ENCODE measurements at regions not wholly inside any gene's neighbourhood (a gene's known extent, or its start where the extent isn't known, plus 50 kb on each side); places are given as distances from the start of the nearest gene placed in this dataset.

GRCh38 chr13:107716741-107717140, 498.6 kb downstream of the LIG4 start:
- no peak for TF ChIP-seq Cebpa-rat (IDR thresholded peaks at IDR 0.05)
- Histone ChIP-seq H3K27me3 (no peaks in the 10 kb centered on the region), H3K4me3 (no peak overlapping the region), H3K9ac (no peak overlapping the region), H3K27ac (no peak overlapping the region), H3K36me3 (no peaks in the 10 kb centered on the region), H3K4me2 (no peak overlapping the region), H3K9me3 (no peaks in the 10 kb centered on the region), H4K20me1 (no peaks in the 10 kb centered on the region), H3K4me1 (no peaks in the 10 kb centered on the region)

GRCh38 chr13:107716241-107716640, 499.1 kb downstream of the LIG4 start:
- H3K4me2 ChIP-seq = no peak overlapping the region
- H4K20me1 ChIP-seq = no peaks in the 10 kb centered on the region
- no peaks in the 10 kb centered on the region for H3K36me3 ChIP-seq
- no peak for TF ChIP-seq Cebpa-rat (IDR thresholded peaks at IDR 0.05)
- no peaks in the 10 kb centered on the region for H3K9me3 ChIP-seq
- no peaks in the 10 kb centered on the region for H3K27me3 ChIP-seq
- no peaks in the 10 kb centered on the region for H3K4me1 ChIP-seq
- no peak overlapping the region for H3K4me3 ChIP-seq
- no peak overlapping the region for H3K9ac ChIP-seq
- no peak overlapping the region for H3K27ac ChIP-seq

GRCh38 chr13:107715496-107715895, 499.8 kb downstream of the LIG4 start:
- no peak for TF ChIP-seq Cebpa-rat (IDR thresholded peaks at IDR 0.05)
- Histone ChIP-seq H3K27me3 (no peaks in the 10 kb centered on the region), H4K20me1 (no peaks in the 10 kb centered on the region), H3K4me3 (no peak overlapping the region), H3K9ac (no peak overlapping the region), H3K4me1 (no peaks in the 10 kb centered on the region), H3K36me3 (no peaks in the 10 kb centered on the region), H3K27ac (no peak overlapping the region), H3K4me2 (no peak overlapping the region), H3K9me3 (no peaks in the 10 kb centered on the region)

DNA sequence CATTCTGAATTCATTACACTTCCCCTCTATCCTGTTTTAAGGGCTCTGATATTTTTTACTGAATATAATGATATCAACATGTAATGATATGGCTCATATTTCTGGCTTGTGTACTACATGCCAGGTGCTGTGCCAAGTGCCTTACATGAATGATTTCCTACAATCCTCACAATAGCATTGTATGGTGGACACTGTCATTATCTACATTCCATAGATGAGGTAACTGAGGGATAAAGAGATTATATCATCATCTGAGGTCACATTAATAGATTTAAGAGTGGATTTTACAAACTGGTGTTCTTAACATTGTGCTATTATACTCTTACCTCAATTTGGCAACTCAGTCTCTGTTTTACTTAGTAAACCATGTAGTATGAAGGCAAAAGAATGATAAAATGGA, 502.0 kb downstream of the LIG4 start:
- Histone ChIP-seq H4K20me1 (no peaks in the 10 kb centered on the region), H3K27ac (no peak overlapping the region), H3K9me3 (no peaks in the 10 kb centered on the region), H3K9ac (no peak overlapping the region), H3K36me3 (no peaks in the 10 kb centered on the region), H3K4me1 (no peaks in the 10 kb centered on the region), H3K4me3 (no peak overlapping the region), H3K4me2 (no peak overlapping the region), H3K27me3 (no peaks in the 10 kb centered on the region)
- TF ChIP-seq Cebpa-rat (IDR thresholded peaks at IDR 0.05) = no peak

DNA sequence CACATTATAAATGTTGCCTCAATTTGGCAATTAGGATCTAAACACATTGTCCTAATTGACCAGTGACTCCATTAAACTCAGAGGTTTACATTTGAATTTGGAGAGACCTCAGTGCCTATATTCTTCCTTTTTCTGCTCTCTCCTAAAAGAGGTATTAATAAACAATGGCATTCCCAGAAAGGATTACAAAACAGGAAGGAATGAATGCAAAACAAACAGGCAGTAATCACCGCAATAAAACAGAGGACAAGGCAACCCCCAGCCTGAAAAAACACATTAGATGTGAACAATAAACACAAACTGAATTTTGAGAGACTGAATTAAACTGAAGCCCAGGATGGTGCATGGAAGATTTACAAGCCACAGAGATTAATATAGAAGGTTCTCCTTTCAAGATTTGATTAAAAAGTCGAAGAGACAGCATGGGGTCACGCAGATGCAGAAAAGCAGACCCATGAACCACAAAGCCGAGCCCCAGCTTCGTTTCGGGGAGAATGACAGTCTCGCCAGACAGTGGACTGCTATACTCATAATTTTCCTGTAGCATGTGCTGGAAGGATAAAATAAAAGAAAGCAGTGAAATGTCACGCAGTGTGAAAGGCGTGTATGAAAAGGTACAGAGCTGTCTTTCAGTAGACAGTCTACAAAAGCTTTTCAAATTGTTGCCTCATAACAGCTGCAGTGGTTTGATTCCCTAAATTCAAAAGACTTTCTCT, 503.0 kb downstream of the LIG4 start:
- Histone ChIP-seq H3K4me1 (no peaks in the 10 kb centered on the region), H3K36me3 (no peaks in the 10 kb centered on the region), H3K9ac (no peak overlapping the region), H3K27me3 (no peaks in the 10 kb centered on the region), H3K27ac (no peak overlapping the region), H3K4me2 (no peak overlapping the region), H4K20me1 (no peaks in the 10 kb centered on the region), H3K4me3 (no peak overlapping the region), H3K9me3 (no peaks in the 10 kb centered on the region)
- TF ChIP-seq Cebpa-rat (IDR thresholded peaks at IDR 0.05) = no peak

GRCh38 chr13:107690181-107690580, 525.2 kb downstream of the LIG4 start:
- Histone ChIP-seq H4K20me1 (no peaks in the 10 kb centered on the region), H3K27ac (no peak overlapping the region), H3K4me2 (no peak overlapping the region), H3K4me3 (no peak overlapping the region), H3K36me3 (no peaks in the 10 kb centered on the region), H3K9me3 (no peaks in the 10 kb centered on the region), H3K9ac (no peak overlapping the region), H3K4me1 (peaks cover 6% of the 10 kb centered on the region; the same call in 1 of the 2 replicates), H3K27me3 (no peaks in the 10 kb centered on the region)
- TF ChIP-seq Cebpa-rat (IDR thresholded peaks at IDR 0.05) = no peak

DNA sequence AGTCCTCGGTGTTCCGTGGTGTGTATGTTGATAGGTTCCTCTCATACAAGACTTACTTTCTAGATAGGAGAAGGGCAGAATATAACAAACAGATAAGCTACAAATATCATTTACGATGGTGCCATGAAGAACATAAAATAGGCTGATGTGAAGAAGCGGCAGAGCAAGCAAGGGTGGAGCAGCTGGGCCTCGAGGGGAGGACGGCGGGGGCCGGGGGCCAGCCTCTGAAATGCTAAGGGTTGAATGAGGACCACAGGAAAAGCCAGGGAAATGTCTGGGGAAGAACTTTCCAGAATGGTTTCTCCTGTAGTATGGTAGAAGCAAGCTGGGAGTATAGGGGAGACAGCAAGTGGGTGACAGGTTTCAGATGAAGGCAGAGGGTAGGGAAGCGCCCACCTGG, 529.5 kb downstream of the LIG4 start:
- TF ChIP-seq Cebpa-rat (IDR thresholded peaks at IDR 0.05) = no peak
- Histone ChIP-seq H4K20me1 (no peaks in the 10 kb centered on the region), H3K27me3 (no peaks in the 10 kb centered on the region), H3K4me2 (no peak overlapping the region), H3K9ac (no peak overlapping the region), H3K4me1 (peaks cover 28% of the 10 kb centered on the region), H3K4me3 (no peak overlapping the region), H3K27ac (no peak overlapping the region), H3K36me3 (no peaks in the 10 kb centered on the region), H3K9me3 (no peaks in the 10 kb centered on the region)

DNA sequence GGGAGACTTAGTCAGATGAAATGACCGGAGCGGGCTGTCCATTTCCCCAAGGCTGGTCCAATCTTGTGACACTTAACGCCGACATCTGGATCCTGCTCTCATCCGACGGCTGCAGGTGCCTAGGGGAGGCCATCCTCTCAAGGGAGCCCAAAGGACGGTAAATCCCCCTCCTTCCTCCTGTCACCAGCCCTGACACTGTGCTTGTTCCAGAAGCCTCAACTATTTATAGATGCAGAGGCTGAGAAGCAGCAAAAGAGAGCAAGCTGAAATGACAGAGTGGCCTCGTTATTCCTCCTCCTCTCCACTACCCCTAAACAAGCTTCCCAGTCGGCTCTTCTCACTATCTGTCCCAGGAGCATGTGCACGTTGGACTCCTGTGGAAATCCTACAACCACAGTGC, 533.7 kb downstream of the LIG4 start:
- no peak for TF ChIP-seq Cebpa-rat (IDR thresholded peaks at IDR 0.05)
- no peak overlapping the region for H3K4me3 ChIP-seq
- no peaks in the 10 kb centered on the region for H4K20me1 ChIP-seq
- peak overlapping the region; percentile 22; the same call in 1 of the 2 replicates for H3K27ac ChIP-seq
- H3K4me1 ChIP-seq = peaks cover 25% of the 10 kb centered on the region
- 0 out of 2 replicates have a peak overlapping the region, but pooled peaks have one; percentile 26 for H3K9ac ChIP-seq
- no peaks in the 10 kb centered on the region for H3K9me3 ChIP-seq
- H3K4me2 ChIP-seq = peak overlapping the region; percentile 67
- H3K27me3 ChIP-seq = no peaks in the 10 kb centered on the region
- no peaks in the 10 kb centered on the region for H3K36me3 ChIP-seq

DNA sequence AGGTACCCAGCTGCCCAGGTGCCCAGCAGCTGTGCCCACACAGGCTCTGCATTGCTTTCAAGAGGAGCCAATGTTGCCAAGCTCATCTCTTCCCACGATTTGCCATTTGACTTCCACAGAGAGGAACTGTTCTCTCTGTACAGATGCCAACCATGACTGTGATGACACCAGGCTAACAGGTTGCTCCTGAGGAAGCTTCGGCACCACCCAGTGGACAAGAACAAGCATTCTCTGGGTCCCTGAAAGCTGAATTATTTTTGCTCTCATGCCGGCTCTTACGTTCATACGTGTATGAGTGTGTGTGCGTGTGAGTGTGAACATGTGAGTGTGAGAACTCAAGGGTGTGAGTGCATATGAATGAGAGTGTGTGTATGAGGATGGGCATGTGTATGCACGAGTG, 535.2 kb downstream of the LIG4 start:
- no peaks in the 10 kb centered on the region for H4K20me1 ChIP-seq
- H3K4me2 ChIP-seq = no peak overlapping the region
- no peak overlapping the region for H3K4me3 ChIP-seq
- no peak for TF ChIP-seq Cebpa-rat (IDR thresholded peaks at IDR 0.05)
- H3K9me3 ChIP-seq = no peaks in the 10 kb centered on the region
- no peaks in the 10 kb centered on the region for H3K36me3 ChIP-seq
- H3K9ac ChIP-seq = no peak overlapping the region
- no peaks in the 10 kb centered on the region for H3K27me3 ChIP-seq
- H3K27ac ChIP-seq = no peak overlapping the region
- peaks cover 25% of the 10 kb centered on the region for H3K4me1 ChIP-seq

- no peaks in the 10 kb centered on the region for H4K20me1 ChIP-seq
- no peak overlapping the region for H3K4me3 ChIP-seq
- H3K4me1 ChIP-seq = peaks cover 20% of the 10 kb centered on the region
- H3K4me2 ChIP-seq = no peak overlapping the region
- TF ChIP-seq Cebpa-rat (IDR thresholded peaks at IDR 0.05) = no peak
- no peaks in the 10 kb centered on the region for H3K27me3 ChIP-seq
- H3K27ac ChIP-seq = no peak overlapping the region
- no peaks in the 10 kb centered on the region for H3K9me3 ChIP-seq
- no peaks in the 10 kb centered on the region for H3K36me3 ChIP-seq
- no peak overlapping the region for H3K9ac ChIP-seq
Measured at GRCh38 chr13:107678075-107678689, 537.2 kb downstream of the LIG4 start.
